ENCODE measurements at regions not wholly inside any gene's neighbourhood (a gene's known extent, or its start where the extent isn't known, plus 50 kb on each side); places are given as distances from the start of the nearest gene placed in this dataset.

DNA sequence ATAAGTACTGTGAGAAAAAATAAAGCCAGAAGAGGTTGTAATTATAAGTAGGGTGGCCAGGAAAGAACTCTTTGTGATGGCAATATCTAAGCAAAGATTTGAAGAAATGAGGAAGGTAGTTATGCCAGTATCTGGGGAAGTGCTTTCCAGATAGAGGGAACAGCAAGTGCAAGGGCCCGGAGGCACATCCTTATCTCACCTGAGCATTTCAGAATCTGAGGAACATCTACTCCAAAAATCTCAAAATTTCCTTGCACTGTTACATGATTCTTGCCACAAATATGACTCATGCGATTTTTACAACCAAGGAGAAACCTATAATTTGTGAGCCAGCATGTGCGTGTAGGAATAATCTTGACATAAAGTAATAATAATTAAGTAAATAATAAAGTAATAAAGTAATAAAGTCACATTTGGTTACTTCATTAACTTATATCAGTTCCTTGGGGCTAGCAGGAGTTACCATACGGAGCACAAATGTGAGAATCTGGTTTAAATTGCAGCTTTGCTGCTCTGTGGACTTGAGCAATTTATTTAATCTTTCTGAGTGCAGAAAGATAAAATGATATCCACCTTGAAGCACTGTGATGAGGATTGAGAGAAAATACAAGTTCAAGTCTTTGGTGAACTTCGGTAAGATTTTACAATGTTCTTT, 105.1 kb upstream of the SLC34A2 start:
- TF ChIP-seq, protein P1, sequence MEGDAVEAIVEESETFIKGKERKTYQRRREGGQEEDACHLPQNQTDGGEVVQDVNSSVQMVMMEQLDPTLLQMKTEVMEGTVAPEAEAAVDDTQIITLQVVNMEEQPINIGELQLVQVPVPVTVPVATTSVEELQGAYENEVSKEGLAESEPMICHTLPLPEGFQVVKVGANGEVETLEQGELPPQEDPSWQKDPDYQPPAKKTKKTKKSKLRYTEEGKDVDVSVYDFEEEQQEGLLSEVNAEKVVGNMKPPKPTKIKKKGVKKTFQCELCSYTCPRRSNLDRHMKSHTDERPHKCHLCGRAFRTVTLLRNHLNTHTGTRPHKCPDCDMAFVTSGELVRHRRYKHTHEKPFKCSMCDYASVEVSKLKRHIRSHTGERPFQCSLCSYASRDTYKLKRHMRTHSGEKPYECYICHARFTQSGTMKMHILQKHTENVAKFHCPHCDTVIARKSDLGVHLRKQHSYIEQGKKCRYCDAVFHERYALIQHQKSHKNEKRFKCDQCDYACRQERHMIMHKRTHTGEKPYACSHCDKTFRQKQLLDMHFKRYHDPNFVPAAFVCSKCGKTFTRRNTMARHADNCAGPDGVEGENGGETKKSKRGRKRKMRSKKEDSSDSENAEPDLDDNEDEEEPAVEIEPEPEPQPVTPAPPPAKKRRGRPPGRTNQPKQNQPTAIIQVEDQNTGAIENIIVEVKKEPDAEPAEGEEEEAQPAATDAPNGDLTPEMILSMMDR (IDR thresholded peaks at IDR 0.05; ENCODE audit: insufficient read depth, low read length, poor library complexity, severe bottlenecking) = no peak
- DNase-seq (ENCODE audit: low read depth) = no peak
- Histone ChIP-seq H3K4me3 (ENCODE audit: low read depth, low read length) (no peak overlapping the region), H3K27me3 (ENCODE audit: control insufficient read depth, insufficient read depth, low read length) (no peaks in the 10 kb centered on the region), H3K36me3 (ENCODE audit: control insufficient read depth, insufficient read depth, low read length) (no peaks in the 10 kb centered on the region)

DNA sequence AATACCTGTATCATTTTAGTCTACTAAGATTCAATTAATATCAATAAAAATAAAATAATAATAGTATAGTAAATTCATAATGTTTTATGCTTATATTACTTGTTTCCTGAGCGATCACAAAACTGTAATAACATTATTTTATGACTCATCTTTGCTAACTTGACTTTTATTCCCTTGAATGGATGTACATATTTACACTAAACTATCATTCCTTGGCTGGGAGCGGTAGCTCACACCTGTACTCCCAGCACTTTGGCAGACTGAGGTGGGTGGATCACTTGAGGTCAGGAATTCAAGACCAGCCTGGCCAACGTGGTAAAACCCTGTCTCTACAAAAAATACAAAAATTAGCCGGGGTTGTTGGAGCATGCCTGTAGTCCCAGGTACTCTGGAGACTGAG, 104.0 kb upstream of the SLC34A2 start:
- H3K4me3 ChIP-seq (ENCODE audit: low read depth, low read length) = no peak overlapping the region
- H3K36me3 ChIP-seq (ENCODE audit: control insufficient read depth, insufficient read depth, low read length) = no peaks in the 10 kb centered on the region
- TF ChIP-seq, protein P1 (IDR thresholded peaks at IDR 0.05; ENCODE audit: insufficient read depth, low read length, poor library complexity, severe bottlenecking) = no peak
- DNase-seq (ENCODE audit: low read depth) = no peak
- H3K27me3 ChIP-seq (ENCODE audit: control insufficient read depth, insufficient read depth, low read length) = no peaks in the 10 kb centered on the region

DNA sequence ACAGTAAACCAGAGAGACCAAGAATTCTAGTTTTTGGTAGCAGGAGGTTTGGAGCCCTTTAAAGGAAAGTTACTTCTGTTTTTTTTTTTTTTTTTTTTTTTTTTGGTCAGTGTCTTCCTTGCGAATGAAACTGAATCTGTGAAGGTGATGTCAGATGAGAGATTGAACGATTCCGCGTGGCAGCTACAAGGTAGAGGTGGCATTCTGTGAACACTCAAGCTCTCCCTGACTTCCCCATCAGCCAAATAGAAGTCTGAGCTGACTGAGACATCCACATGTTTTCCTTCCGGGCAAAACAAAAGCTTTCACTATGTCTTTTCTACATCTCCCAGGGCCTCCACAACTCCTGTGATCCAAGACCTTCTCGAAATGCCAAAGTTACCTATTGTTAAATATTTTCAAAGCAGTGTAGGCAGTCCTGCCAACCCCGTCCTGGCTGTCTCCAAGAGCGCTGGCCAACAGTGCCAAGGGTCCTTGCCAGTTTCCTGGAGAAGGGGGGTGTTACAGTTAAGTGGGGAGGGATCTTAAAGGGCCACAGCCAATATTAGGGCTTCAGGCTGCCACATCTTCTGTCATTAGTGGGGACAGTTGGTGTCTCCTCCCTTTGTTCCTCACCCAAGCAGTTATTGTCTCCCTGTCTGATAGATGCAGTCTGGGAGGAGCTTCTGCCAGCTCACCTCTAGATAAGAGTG, 102.9 kb upstream of the SLC34A2 start:
- Histone ChIP-seq H3K27me3 (ENCODE audit: control insufficient read depth, insufficient read depth, low read length) (no peaks in the 10 kb centered on the region), H3K36me3 (ENCODE audit: control insufficient read depth, insufficient read depth, low read length) (no peaks in the 10 kb centered on the region), H3K4me3 (ENCODE audit: low read depth, low read length) (no peak overlapping the region)
- DNase-seq (ENCODE audit: low read depth) = no peak
- TF ChIP-seq, protein P1 (IDR thresholded peaks at IDR 0.05; ENCODE audit: insufficient read depth, low read length, poor library complexity, severe bottlenecking) = no peak

DNA sequence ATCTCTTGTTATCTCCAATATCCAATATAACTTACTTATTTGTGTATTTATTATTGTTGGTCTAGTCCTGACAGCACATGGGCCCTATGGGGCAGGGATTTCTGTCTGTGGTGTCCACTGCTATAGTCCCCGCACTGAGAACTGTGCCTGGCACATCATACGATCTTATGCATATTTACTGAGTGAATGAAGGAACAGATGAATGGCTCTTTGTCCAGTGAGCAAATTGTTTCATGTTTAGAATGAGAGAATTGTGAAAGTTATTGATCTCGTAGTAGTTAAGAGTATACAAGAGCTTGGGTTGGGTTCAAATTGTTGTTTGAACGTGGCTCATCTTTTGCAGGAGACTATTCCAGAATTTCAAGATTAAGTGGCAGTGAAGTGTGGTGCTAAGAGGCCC, 96.1 kb upstream of the SLC34A2 start:
- H3K36me3 ChIP-seq (ENCODE audit: control insufficient read depth, insufficient read depth, low read length) = no peaks in the 10 kb centered on the region
- TF ChIP-seq, protein P1 (IDR thresholded peaks at IDR 0.05; ENCODE audit: insufficient read depth, low read length, poor library complexity, severe bottlenecking) = no peak

DNA sequence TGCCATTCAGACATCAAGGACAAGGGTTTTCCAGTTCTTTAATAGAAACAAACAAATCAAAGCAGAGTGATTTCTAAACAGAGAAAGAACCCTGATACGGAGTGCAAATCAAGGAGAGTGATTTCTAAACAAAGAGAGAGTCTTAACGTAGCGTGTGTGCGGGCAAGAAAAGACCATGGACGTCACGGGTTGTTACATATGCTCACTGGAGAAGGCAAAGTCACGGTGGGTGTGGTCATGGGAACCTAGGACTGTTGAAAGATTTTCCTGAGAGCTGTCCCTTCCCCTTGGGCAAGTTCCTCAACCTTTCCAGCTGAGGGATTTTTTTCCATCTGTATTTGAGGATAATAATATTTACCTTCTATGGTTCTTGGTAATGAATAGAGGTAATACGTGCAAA, 95.0 kb upstream of the SLC34A2 start:
- H3K36me3 ChIP-seq (ENCODE audit: control insufficient read depth, insufficient read depth, low read length) = no peaks in the 10 kb centered on the region
- H3K27me3 ChIP-seq (ENCODE audit: control insufficient read depth, insufficient read depth, low read length) = no peaks in the 10 kb centered on the region
- no peak for DNase-seq (ENCODE audit: low read depth)
- TF ChIP-seq, protein P1 (IDR thresholded peaks at IDR 0.05; ENCODE audit: insufficient read depth, low read length, poor library complexity, severe bottlenecking) = no peak
- H3K4me3 ChIP-seq (ENCODE audit: low read depth, low read length) = no peak overlapping the region

More for the DNA sequence above, 96.1 kb upstream of the SLC34A2 start:
- DNase-seq (ENCODE audit: low read depth) = no peak
- no peak overlapping the region for H3K4me3 ChIP-seq (ENCODE audit: low read depth, low read length)
- H3K27me3 ChIP-seq (ENCODE audit: control insufficient read depth, insufficient read depth, low read length) = no peaks in the 10 kb centered on the region
